NCI-H2171 treated with DMSO at 0.1 percent for 48 hours (cell line): ENCODE measurements at regions not wholly inside any gene's neighbourhood (a gene's known extent, or its start where the extent isn't known, plus 50 kb on each side); places are given as distances from the start of the nearest gene placed in this dataset.

Source experiments
- DNase-seq: peaks from one replicate; lab custom pipeline; 2025; lab: John Stamatoyannopoulos, UW

DNA sequence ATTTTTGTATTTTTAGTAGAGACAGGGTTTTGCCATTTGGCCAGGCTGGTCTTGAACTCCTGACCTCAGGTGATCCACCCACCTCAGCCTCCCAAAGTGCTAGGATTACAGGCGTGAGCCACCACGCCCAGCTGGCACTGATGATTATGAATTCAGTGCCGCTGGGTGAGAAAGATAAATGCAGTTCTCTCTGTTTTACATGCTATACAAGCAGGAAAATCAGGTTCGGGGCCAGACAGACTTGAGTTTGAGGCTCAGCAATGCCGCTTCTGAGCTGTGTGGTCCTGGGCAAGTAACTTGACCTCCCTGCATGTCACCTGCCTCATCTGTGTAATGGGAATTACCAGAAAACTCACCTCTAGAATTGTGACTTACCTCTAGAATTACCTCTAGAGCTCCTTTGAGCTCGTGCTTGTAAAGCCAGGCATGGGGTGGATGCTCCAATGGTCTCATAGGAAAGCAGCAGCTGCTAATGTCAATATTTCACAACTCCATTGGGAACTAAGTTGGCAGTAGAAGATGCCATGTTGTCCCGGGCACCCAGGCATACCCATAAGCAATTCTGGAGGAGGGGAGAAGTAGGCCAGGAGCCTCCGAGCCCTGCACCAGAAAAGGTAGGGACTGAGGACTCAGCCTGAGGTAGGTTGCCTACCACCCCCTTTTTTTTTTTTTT, 119.8 kb upstream of the SLC25A33 start:
- DNase-seq, result peak; percentile 19

- DNase-seq, result no peak
Observed at GRCh38 chr1:9420835-9421532, 118.3 kb upstream of the SLC25A33 start.

DNA sequence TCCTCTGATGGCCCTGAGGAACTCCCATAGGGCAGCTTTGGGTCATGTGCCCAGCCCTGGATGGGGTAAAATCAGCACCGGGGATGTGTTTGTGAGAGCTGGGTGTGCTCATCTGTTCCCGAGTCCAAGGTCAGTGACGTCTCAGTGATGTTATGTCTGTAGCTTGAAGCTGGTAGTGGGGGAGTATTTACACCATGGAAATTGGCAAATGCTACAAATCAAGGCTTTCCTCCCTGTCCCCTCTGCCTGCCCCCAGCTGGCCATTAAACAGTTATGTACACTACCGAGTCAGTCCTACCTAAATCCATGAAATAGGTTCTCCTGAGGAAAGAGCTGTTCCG, 117.8 kb upstream of the SLC25A33 start:
- no peak for DNase-seq

- DNase-seq, result no peak
Observed at GRCh38 chr1:9422321-9422720, 116.9 kb upstream of the SLC25A33 start.

- peak; percentile 99 for DNase-seq
Observed at GRCh38 chr1:9422911-9423505, 116.3 kb upstream of the SLC25A33 start.

DNA sequence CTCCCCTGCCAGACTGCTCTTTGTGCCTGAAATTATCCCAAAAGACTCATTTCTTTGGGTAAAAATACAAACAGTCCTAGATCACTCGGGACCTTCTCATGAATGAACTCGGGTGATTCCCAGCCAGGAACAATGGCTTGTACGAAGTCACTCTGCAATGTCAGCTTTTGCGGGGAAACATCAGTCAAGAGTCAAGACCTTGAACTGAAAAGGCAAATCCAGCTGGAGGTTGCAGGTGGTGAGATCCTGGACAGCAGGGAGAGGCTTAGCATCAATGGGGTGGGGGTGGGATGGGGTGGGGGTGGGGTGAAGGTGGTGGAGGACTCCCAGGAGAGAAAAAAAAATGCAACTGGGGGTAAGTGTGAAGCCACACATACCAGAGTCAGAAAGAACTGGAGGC, 115.0 kb upstream of the SLC25A33 start:
- DNase-seq, result no peak

DNA sequence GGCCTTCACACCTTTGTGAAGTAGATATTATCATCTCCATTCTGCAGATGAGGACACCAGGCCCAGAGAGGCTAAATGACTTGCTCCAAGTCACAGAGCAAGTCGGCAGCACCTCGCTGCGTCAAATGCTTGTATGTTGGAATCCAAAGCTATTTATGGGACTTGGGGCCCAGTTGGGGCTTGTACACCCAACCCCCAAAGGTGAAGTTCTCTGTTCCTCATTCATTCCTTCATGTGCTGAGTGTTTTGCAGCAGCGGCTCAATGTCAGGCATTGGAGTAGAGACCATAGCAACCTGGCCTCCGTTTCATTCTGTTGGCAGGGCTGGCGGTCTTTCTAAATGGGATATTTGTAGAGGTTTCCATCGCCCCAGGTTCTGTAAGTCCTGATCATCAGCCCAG, 113.4 kb upstream of the SLC25A33 start:
- DNase-seq, result no peak

DNA sequence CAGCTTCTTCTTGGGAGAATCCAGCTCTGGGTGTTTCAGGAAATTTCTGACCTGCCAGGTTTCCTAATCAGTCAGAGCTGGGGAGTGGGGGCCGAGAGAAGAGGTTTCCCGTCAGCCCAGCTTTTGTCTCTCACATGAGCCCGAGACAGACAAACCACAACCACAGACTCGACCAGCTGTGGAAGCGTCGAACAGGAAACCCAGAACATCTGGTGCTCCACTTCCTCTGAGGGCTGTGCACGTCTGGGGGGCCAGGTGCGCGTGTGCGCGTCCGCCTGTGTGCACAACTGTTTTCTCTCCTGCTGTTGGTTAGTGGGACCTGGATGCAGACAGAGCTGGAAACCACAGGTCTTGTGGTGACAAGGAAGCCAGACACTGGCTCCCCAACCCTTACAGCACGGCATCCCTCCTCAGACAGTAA, 113.0 kb upstream of the SLC25A33 start:
- DNase-seq, result peak; percentile 69

DNA sequence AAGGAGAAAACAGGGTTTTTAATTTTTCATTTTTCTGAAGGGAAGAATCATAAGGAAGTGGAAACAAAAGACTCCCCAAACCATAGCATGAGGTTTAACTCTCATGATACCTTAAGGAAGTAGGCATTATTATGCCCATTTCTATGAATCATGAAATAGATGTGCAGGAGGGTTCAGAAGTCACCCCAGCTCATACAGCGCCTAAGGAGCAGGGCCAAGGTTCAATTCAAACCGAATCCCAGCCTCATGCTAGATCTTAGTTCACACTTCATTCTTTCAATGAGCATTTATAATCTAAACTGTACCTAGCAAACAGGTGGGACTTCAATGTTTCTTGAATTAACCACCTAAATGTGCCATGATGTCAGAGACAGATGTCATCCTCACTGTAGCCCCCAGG, 111.9 kb upstream of the SLC25A33 start:
- DNase-seq, result no peak

- DNase-seq, result peak; percentile 99
Observed at GRCh38 chr1:9428601-9429341, 110.5 kb upstream of the SLC25A33 start.

- DNase-seq, result no peak
Observed at GRCh38 chr1:9429342-9429711, 109.9 kb upstream of the SLC25A33 start.

GRCh38 chr1:9434247-9435152, 104.8 kb upstream of the SLC25A33 start:
- DNase-seq, result no peak

- DNase-seq, result no peak
Observed at GRCh38 chr1:9435153-9435636, 104.1 kb upstream of the SLC25A33 start.

DNA sequence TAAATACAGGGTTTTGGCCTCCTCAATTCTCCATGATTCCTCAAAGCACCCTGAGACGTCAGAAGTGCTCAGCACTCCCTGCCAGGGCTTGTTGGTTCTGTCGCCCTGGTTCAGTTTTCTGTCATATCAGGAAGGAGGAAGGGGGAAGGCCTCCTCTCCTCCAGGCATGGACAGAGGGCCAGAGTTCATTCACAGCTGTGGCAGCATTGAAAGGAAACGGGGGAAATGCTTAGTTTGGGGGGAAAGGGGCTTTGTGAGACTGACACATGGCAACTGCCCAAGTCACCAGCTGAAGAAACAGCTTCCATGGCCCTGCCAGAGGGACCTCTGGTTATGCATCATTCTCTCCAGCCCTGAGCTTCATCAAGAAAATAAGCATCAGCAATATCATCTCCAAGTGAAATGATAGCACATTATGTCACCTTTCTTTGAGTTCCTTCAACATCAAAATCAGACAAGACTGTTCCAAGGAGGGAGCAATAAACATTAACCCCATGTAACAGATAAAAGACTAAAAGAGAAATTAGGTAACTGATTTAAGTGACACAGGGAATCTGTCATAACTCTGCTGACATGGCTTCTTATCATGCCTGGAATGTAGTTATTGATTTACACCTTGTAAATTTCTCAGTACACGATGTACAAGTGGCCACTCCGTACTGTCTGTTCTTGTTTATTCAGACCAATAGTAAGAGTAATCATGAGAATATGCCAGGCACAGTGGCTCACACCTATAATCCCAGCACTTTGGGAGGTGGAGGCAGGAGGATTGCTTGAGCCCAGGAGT, 103.2 kb upstream of the SLC25A33 start:
- no peak for DNase-seq

GRCh38 chr1:9437961-9438430, 101.3 kb upstream of the SLC25A33 start:
- no peak for DNase-seq

DNA sequence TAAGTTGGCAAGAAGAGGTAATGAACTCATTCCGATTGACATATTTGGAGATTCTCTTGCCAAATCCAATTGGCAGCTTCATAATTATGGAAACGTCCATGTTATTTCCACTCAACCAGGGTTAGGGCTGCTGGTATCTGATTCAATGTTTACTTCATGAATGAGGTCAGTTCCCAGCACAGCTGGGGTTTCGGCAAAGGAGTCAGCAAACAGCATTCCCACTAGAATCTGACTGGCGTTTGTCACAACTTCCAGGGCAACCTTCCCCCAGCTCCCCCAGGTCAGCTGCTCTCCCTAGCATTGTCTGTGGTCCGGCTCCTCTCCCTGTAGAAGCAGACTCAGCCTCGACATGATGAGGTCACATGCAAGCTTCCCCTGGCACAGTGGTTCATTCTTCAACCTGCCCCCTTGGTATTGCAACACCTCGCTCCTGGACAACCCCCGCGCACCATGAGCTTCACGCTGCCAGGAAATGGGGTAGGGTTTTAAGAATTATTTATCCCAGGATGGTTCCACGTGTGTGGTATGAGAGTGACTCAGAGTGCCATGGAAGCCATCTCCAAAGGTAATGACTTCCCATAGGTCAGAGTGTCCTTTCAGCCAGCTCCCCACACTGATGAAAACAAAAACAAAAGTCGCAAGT, 100.7 kb upstream of the SLC25A33 start:
- no peak for DNase-seq

- no peak for DNase-seq
Observed at GRCh38 chr1:9439074-9439761, 100.0 kb upstream of the SLC25A33 start.

DNA sequence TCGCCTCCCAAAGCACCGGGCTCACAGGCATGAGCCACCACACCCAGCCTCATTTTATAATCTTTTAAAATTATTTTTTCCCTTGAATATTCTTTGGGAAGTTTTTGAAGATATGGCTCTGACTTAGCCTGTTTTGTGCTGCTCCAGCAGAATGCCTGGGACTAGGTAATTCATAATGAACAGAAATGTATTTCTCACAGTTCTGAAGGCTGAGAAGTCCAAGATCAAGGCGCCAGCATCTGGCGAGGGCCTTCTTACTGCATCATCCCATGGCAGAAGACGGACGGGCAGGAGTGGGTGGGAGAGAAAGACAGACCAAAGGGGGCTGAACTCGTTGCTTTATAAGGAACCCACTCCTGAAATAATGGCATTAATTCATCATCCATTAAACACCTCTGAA, 99.0 kb upstream of the SLC25A33 start:
- DNase-seq, result no peak

DNA sequence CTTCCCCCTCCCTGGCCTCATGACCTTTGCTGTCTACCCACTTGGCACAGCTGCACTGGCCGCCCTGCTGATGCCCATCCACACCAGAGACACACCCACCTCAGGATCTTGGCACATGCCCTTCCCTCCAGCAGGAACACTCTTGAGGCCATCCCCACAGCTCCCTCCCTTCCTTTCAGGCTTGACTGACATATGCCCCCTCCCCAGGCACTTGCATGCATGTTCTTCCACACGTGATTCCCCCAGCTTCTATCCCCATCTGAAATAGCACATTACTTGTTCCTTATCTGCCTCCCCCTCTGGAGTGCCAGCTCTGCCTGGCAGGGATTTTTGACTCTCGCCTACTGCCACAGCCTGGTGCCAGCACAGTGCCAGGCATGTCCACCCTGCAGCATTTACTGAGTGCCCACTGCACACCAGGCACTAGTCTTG, 98.5 kb upstream of the SLC25A33 start:
- no peak for DNase-seq
